ENCODE measurements at regions not wholly inside any gene's neighbourhood (a gene's known extent, or its start where the extent isn't known, plus 50 kb on each side); places are given as distances from the start of the nearest gene placed in this dataset.

DNA sequence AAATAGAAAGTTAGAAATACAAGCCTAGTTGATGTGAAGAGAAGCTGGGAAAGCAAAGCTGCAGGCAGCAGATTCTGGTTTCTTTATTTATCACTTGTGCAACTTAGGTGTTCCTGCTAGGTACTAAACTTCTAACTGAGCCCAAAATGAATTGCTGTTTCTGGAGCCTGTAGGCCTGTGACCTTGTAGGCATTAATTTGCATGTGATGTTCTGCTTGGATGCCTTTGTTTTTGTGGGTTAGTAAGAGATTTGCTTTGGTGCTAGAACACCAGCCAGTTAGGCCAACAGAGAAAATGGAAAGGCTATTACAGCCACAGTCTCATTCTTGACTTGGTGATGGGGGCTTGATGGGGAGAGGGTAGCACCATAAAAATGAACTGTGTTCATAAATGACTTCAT lies 370.7 kb downstream of the PPP1R3A start:
- Mint-ChIP-seq H3K4me1 (no peaks in the 10 kb centered on the region), H3K27me3 (ENCODE audit: insufficient read depth, low read depth) (no peaks in the 10 kb centered on the region), H3K4me3 (no peak overlapping the region), H3K36me3 (no peaks in the 10 kb centered on the region), H3K27ac (no peak overlapping the region), H3K9me3 (no peaks in the 10 kb centered on the region)
- TF ChIP-seq EZH2 (IDR thresholded peaks at IDR 0.05) (no peak), EZH2phosphoT487 (IDR thresholded peaks at IDR 0.05) (no peak)
- TF ChIP-seq, protein P1, sequence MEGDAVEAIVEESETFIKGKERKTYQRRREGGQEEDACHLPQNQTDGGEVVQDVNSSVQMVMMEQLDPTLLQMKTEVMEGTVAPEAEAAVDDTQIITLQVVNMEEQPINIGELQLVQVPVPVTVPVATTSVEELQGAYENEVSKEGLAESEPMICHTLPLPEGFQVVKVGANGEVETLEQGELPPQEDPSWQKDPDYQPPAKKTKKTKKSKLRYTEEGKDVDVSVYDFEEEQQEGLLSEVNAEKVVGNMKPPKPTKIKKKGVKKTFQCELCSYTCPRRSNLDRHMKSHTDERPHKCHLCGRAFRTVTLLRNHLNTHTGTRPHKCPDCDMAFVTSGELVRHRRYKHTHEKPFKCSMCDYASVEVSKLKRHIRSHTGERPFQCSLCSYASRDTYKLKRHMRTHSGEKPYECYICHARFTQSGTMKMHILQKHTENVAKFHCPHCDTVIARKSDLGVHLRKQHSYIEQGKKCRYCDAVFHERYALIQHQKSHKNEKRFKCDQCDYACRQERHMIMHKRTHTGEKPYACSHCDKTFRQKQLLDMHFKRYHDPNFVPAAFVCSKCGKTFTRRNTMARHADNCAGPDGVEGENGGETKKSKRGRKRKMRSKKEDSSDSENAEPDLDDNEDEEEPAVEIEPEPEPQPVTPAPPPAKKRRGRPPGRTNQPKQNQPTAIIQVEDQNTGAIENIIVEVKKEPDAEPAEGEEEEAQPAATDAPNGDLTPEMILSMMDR (IDR thresholded peaks at IDR 0.05), result no peak
- H3K4me1 ChIP-seq, result no peaks in the 10 kb centered on the region
- no peak overlapping the region for H2AFZ ChIP-seq (replicated peaks)
- no peak overlapping the region for H3K27ac ChIP-seq
- no peak overlapping the region for H3K9ac ChIP-seq
- H3K79me2 ChIP-seq (ENCODE audit: low read depth), result no peaks in the 10 kb centered on the region
- no peaks in the 10 kb centered on the region for H4K20me1 ChIP-seq (ENCODE audit: low read depth)
- peaks cover 11% of the 10 kb centered on the region for H3K9me3 ChIP-seq (ENCODE audit: low read depth)
- H3K36me3 ChIP-seq, result no peaks in the 10 kb centered on the region
- no peaks in the 10 kb centered on the region for H3K27me3 ChIP-seq
- no peak for DNase-seq (ENCODE audit: low spot score)
- H3K4me2 ChIP-seq, result no peak overlapping the region
- no peak overlapping the region for H3K4me3 ChIP-seq
- H3F3A ChIP-seq (ENCODE audit: low read depth), result no peaks in the 10 kb centered on the region

DNA sequence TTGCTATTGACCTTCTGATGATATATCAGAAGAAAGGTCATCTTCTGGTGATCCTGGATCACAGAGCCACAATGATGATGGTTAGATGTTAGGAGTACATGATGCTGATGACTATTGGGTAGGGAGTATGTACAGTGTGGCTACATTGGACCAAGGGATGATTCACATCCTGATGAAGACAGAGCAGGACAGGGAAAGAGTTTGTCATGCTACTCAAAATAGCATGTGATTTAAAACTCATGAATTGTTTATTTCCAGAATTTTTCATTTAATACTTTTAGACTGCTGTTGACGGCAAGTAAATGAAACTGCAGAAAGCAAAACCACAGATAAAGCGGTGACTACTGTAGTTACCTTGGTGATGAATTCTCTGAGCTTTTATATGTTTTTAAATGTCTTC lies 397.3 kb downstream of the PPP1R3A start:
- no peaks in the 10 kb centered on the region for H3K27me3 ChIP-seq
- Mint-ChIP-seq H3K27me3 (ENCODE audit: insufficient read depth, low read depth) (no peaks in the 10 kb centered on the region), H3K4me3 (no peak overlapping the region), H3K4me1 (no peaks in the 10 kb centered on the region), H3K9me3 (no peaks in the 10 kb centered on the region), H3K36me3 (no peaks in the 10 kb centered on the region), H3K27ac (no peak overlapping the region)
- H3K79me2 ChIP-seq (ENCODE audit: low read depth), result no peaks in the 10 kb centered on the region
- no peak for TF ChIP-seq EZH2 (IDR thresholded peaks at IDR 0.05)
- TF ChIP-seq, protein P1 (IDR thresholded peaks at IDR 0.05), result no peak
- TF ChIP-seq EZH2phosphoT487 (IDR thresholded peaks at IDR 0.05), result no peak
- no peaks in the 10 kb centered on the region for H3K36me3 ChIP-seq
- no peaks in the 10 kb centered on the region for H4K20me1 ChIP-seq (ENCODE audit: low read depth)
- H3K4me3 ChIP-seq, result no peak overlapping the region
- H3K9ac ChIP-seq, result no peak overlapping the region
- no peaks in the 10 kb centered on the region for H3F3A ChIP-seq (ENCODE audit: low read depth)
- H2AFZ ChIP-seq (replicated peaks), result no peak overlapping the region
- H3K4me1 ChIP-seq, result no peaks in the 10 kb centered on the region
- no peak overlapping the region for H3K4me2 ChIP-seq
- H3K9me3 ChIP-seq (ENCODE audit: low read depth), result peaks cover 7% of the 10 kb centered on the region
- H3K27ac ChIP-seq, result no peak overlapping the region
- no peak for DNase-seq (ENCODE audit: low spot score)

DNA sequence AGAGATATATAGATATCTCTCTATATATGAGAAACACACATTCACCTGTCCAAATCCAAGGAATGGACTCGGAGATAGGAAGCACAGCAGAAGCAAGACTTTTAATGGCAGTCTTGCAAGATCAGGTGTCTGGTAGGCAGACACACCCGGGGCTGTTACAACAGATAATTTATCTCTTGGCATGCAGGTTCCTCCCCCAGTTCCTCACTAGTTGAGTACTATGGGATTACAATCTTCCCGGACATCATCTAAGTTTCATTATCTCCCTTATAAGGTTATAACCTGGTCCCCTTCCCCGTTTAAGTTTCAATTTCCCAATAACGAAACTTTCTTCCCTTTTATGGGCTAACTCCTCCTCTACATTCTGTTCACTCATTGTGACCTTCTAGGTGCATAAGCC lies 399.3 kb downstream of the PPP1R3A start:
- Histone ChIP-seq H3K27me3 (no peaks in the 10 kb centered on the region), H3K9ac (no peak overlapping the region), H3F3A (ENCODE audit: low read depth) (no peaks in the 10 kb centered on the region), H2AFZ (replicated peaks) (no peak overlapping the region), H3K79me2 (ENCODE audit: low read depth) (no peaks in the 10 kb centered on the region), H3K9me3 (ENCODE audit: low read depth) (peaks cover 7% of the 10 kb centered on the region), H3K4me1 (no peaks in the 10 kb centered on the region), H4K20me1 (ENCODE audit: low read depth) (no peaks in the 10 kb centered on the region), H3K36me3 (no peaks in the 10 kb centered on the region), H3K27ac (no peak overlapping the region), H3K4me3 (no peak overlapping the region), H3K4me2 (no peak overlapping the region)
- Mint-ChIP-seq H3K4me1 (no peaks in the 10 kb centered on the region), H3K4me3 (no peak overlapping the region), H3K36me3 (no peaks in the 10 kb centered on the region), H3K27ac (no peak overlapping the region), H3K27me3 (ENCODE audit: insufficient read depth, low read depth) (no peaks in the 10 kb centered on the region), H3K9me3 (peaks cover 5% of the 10 kb centered on the region)
- no peak for DNase-seq (ENCODE audit: low spot score)
- TF ChIP-seq, protein P1 (IDR thresholded peaks at IDR 0.05), result no peak
- TF ChIP-seq EZH2 (IDR thresholded peaks at IDR 0.05), result no peak
- no peak for TF ChIP-seq EZH2phosphoT487 (IDR thresholded peaks at IDR 0.05)

DNA sequence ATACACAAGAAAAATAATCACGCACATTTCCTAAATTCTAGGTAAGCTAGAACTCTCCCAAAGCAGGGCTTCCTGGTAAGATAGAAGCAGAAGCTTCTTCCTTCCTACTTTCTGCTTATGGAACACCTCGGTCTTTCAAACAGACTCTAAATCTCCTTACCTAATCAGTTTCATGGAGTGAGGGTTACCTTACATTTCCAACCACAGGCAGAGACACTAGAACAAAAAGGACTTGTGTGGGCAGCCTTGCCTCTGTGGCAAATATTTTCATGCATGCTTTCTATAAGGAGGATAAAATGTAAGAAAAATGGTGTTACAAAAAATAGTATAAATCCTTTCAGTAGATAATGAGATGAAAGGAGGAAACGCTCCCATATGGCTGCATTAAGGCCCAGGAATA lies 386.3 kb upstream of the SMIM30 start:
- H3K4me3 ChIP-seq, result no peak overlapping the region
- no peak overlapping the region for H3K27ac ChIP-seq
- H3K27me3 ChIP-seq, result no peaks in the 10 kb centered on the region
- no peaks in the 10 kb centered on the region for H3F3A ChIP-seq (ENCODE audit: low read depth)
- no peak overlapping the region for H3K4me3 Mint-ChIP-seq
- H3K4me1 ChIP-seq, result no peaks in the 10 kb centered on the region
- no peak overlapping the region for H3K27ac Mint-ChIP-seq
- no peak for TF ChIP-seq EZH2 (IDR thresholded peaks at IDR 0.05)
- TF ChIP-seq, protein P1 (IDR thresholded peaks at IDR 0.05), result no peak
- TF ChIP-seq EZH2phosphoT487 (IDR thresholded peaks at IDR 0.05), result no peak
- H3K9me3 Mint-ChIP-seq, result no peaks in the 10 kb centered on the region
- no peaks in the 10 kb centered on the region for H3K36me3 Mint-ChIP-seq
- H2AFZ ChIP-seq (replicated peaks), result no peak overlapping the region
- no peaks in the 10 kb centered on the region for H3K79me2 ChIP-seq (ENCODE audit: low read depth)
- no peaks in the 10 kb centered on the region for H3K36me3 ChIP-seq
- no peaks in the 10 kb centered on the region for H4K20me1 ChIP-seq (ENCODE audit: low read depth)
- peaks cover 11% of the 10 kb centered on the region for H3K9me3 ChIP-seq (ENCODE audit: low read depth)
- no peak overlapping the region for H3K4me2 ChIP-seq
- no peak overlapping the region for H3K9ac ChIP-seq
- no peak for DNase-seq (ENCODE audit: low spot score)
- H3K27me3 Mint-ChIP-seq (ENCODE audit: insufficient read depth, low read depth), result no peaks in the 10 kb centered on the region
- H3K4me1 Mint-ChIP-seq, result no peaks in the 10 kb centered on the region
